ENCODE measurements at regions not wholly inside any gene's neighbourhood (a gene's known extent, or its start where the extent isn't known, plus 50 kb on each side); places are given as distances from the start of the nearest gene placed in this dataset.

- Mint-ChIP-seq H3K4me3 (no peak overlapping the region), H3K27ac (ENCODE audit: unreplicated experiment) (no peak overlapping the region), H3K36me3 (ENCODE audit: low read depth) (peaks cover 16% of the 10 kb centered on the region), H3K27me3 (ENCODE audit: low read depth) (no peaks in the 10 kb centered on the region), H3K4me1 (peaks cover 14% of the 10 kb centered on the region), H3K9me3 (peaks cover 11% of the 10 kb centered on the region)
- TF ChIP-seq CTCF (conservative IDR thresholded peaks at IDR 0.05): no peak
- no peak for DNase-seq (ENCODE audit: low read depth, low spot score)
These were observed 244.8 kb upstream of the COPS8 start for GRCh38 chr2:236840857-236841256.

GRCh38 chr2:236841389-236841788 is 244.3 kb upstream of the COPS8 start:
- H3K9me3 Mint-ChIP-seq: peaks cover 7% of the 10 kb centered on the region
- H3K4me1 Mint-ChIP-seq: peaks cover 15% of the 10 kb centered on the region
- H3K27ac Mint-ChIP-seq (ENCODE audit: unreplicated experiment): no peak overlapping the region
- H3K36me3 Mint-ChIP-seq (ENCODE audit: low read depth): peaks cover 13% of the 10 kb centered on the region
- TF ChIP-seq CTCF (conservative IDR thresholded peaks at IDR 0.05): no peak
- DNase-seq (ENCODE audit: low read depth, low spot score): no peak
- no peaks in the 10 kb centered on the region for H3K27me3 Mint-ChIP-seq (ENCODE audit: low read depth)
- H3K4me3 Mint-ChIP-seq: no peak overlapping the region

GRCh38 chr2:236843161-236843968 is 242.3 kb upstream of the COPS8 start:
- H3K9me3 Mint-ChIP-seq: peaks cover 10% of the 10 kb centered on the region
- DNase-seq (ENCODE audit: low read depth, low spot score): no peak
- no peaks in the 10 kb centered on the region for H3K27me3 Mint-ChIP-seq (ENCODE audit: low read depth)
- peaks cover 13% of the 10 kb centered on the region for H3K36me3 Mint-ChIP-seq (ENCODE audit: low read depth)
- H3K4me1 Mint-ChIP-seq: peaks cover 30% of the 10 kb centered on the region
- no peak for TF ChIP-seq CTCF (conservative IDR thresholded peaks at IDR 0.05)
- no peak overlapping the region for H3K4me3 Mint-ChIP-seq
- no peak overlapping the region for H3K27ac Mint-ChIP-seq (ENCODE audit: unreplicated experiment)

GRCh38 chr2:236844711-236845110 is 241.0 kb upstream of the COPS8 start:
- Mint-ChIP-seq H3K27ac (ENCODE audit: unreplicated experiment) (no peak overlapping the region), H3K4me3 (no peak overlapping the region), H3K4me1 (peaks cover 37% of the 10 kb centered on the region), H3K9me3 (peaks cover 10% of the 10 kb centered on the region), H3K27me3 (ENCODE audit: low read depth) (peaks cover 2% of the 10 kb centered on the region), H3K36me3 (ENCODE audit: low read depth) (peaks cover 13% of the 10 kb centered on the region)
- DNase-seq (ENCODE audit: low read depth, low spot score): no peak
- no peak for TF ChIP-seq CTCF (conservative IDR thresholded peaks at IDR 0.05)

- no peak for TF ChIP-seq CTCF (conservative IDR thresholded peaks at IDR 0.05)
- H3K9me3 Mint-ChIP-seq: peaks cover 10% of the 10 kb centered on the region
- peaks cover 14% of the 10 kb centered on the region for H3K27me3 Mint-ChIP-seq (ENCODE audit: low read depth)
- peaks cover 13% of the 10 kb centered on the region for H3K36me3 Mint-ChIP-seq (ENCODE audit: low read depth)
- H3K4me1 Mint-ChIP-seq: peaks cover 43% of the 10 kb centered on the region
- peak overlapping the region; percentile 56 for H3K4me3 Mint-ChIP-seq
- H3K27ac Mint-ChIP-seq (ENCODE audit: unreplicated experiment): peak overlapping the region; percentile 39
- no peak for DNase-seq (ENCODE audit: low read depth, low spot score)
These were observed 238.7 kb upstream of the COPS8 start for GRCh38 chr2:236847023-236847422.

Data from neural crest cell (in vitro differentiated cells).